Endothelial cell of umbilical vein (primary cell): ENCODE measurements at regions not wholly inside any gene's neighbourhood (a gene's known extent, or its start where the extent isn't known, plus 50 kb on each side); places are given as distances from the start of the nearest gene placed in this dataset.

ENCODE experiments used
- BruUV-seq: library from RNA; stranded (reverse); fragments of 400-500 nt; replicated peaks from 2 replicates; lab custom pipeline; 2021; lab: Mats Ljungman, UMichigan
- CTCF ChIA-PET: fragments of 300-600, 350-600 bp; sonication (Branson Sonifier 250); formaldehyde crosslinking; loops from one replicate; lab custom pipeline; 2021; ENCODE audit warnings: antibody characterized with exemption, inconsistent platforms; lab: Charles Lee
- POLR2A ChIA-PET: fragments of 300-600, 350-600 bp; sonication (Branson Sonifier 250); formaldehyde crosslinking; loops from one replicate; lab custom pipeline; 2021; ENCODE audit warnings: antibody characterized with exemption, inconsistent platforms; lab: Charles Lee
- DNase-seq: peaks from one replicate; pipeline ENCODE4 v3.0.0-alpha.2; 2011; ENCODE audit warnings: low read depth, low spot score
- FAIRE-seq: peaks from 2 replicates; lab custom pipeline; 2011; peaks lifted over from hg19 to GRCh38; lab: Jason Lieb, UNC
- H2AFZ ChIP-seq: 2 replicates; pipeline ENCODE4 v1.6.0; 2012; ENCODE audit warnings: low read depth, low read length, control low read depth, inconsistent platforms
- H3K27ac ChIP-seq: 2 replicates; pipeline ENCODE4 v1.5.1; 2011; ENCODE audit warnings: low read depth, mild to moderate bottlenecking, control low read depth, low read length, moderate library complexity; ENCODE audit not compliant: insufficient read depth
- H3K27me3 ChIP-seq, 2 experiments: 2 replicates each; pipeline versions ENCODE4 v1.6.0 to v1.6.1; 2011; ENCODE audit warnings: low read length in 2 of 2, mixed read lengths in 1 of 2; ENCODE audit not compliant: control insufficient read depth in 2 of 2, insufficient read depth in 2 of 2
- H3K36me3 ChIP-seq, 2 experiments: 2 replicates in 1 of 2; 3 replicates in 1 of 2; pipeline ENCODE4 v1.5.1; 2011; ENCODE audit warnings: low read length in 2 of 2, mild to moderate bottlenecking in 1 of 2, moderate library complexity in 1 of 2; ENCODE audit not compliant: control insufficient read depth in 2 of 2, insufficient read depth in 2 of 2; ENCODE audit errors: extremely low read depth in 1 of 2
- H3K4me1 ChIP-seq: 3 replicates; pipeline ENCODE4 v1.5.1; 2011; ENCODE audit warnings: mild to moderate bottlenecking, low read length; ENCODE audit not compliant: control insufficient read depth, insufficient read depth; ENCODE audit errors: extremely low read depth
- H3K4me2 ChIP-seq: 2 replicates; pipeline ENCODE4 v1.6.1; 2011; ENCODE audit warnings: low read length, control low read depth, mixed read lengths; ENCODE audit not compliant: insufficient read depth
- H3K4me3 ChIP-seq, 3 experiments: fragments of 200-600 bp in 1 of 3; sonication (generic), shearing (Covaris generic) in 1 of 3; replicated peaks in 1 of 3; 2 replicates each; pipeline ENCODE4 v1.5.1; 2011 to 2016; ENCODE audit warnings: control low read depth in 3 of 3, low read length in 3 of 3, mild to moderate bottlenecking in 2 of 3, inconsistent platforms in 1 of 3, low read depth in 1 of 3, moderate library complexity in 1 of 3; ENCODE audit not compliant: insufficient read depth in 1 of 3
- H3K79me2 ChIP-seq: 2 replicates; pipeline ENCODE4 v1.6.0; 2012; ENCODE audit warnings: low read length, inconsistent platforms; ENCODE audit not compliant: control insufficient read depth, insufficient read depth
- H3K9ac ChIP-seq: replicated peaks from 2 replicates; pipeline ENCODE3; 2011; ENCODE audit warnings: low read length, control low read depth; ENCODE audit not compliant: insufficient read depth; ENCODE audit errors: extremely low read depth
- H3K9me1 ChIP-seq: replicated peaks from 3 replicates; pipeline ENCODE4 v1.6.0; 2011; ENCODE audit warnings: mild to moderate bottlenecking, low read length; ENCODE audit not compliant: control insufficient read depth, insufficient read depth; ENCODE audit errors: extremely low read depth
- H3K9me3 ChIP-seq: replicated peaks from 2 replicates; pipeline ENCODE4 v1.5.1; 2012; ENCODE audit warnings: low read length, inconsistent platforms; ENCODE audit not compliant: control insufficient read depth, insufficient read depth
- H4K20me1 ChIP-seq: replicated peaks from 2 replicates; pipeline ENCODE3; 2011; ENCODE audit warnings: mild to moderate bottlenecking, low read length; ENCODE audit not compliant: control insufficient read depth, insufficient read depth; ENCODE audit errors: extremely low read depth
- EZH2 ChIP-seq: IDR thresholded peaks from 2 replicates; pipeline ENCODE4 v1.6.1; 2012; ENCODE audit warnings: borderline replicate concordance, low read depth, mild to moderate bottlenecking, moderate library complexity, low read length, inconsistent platforms; ENCODE audit not compliant: severe bottlenecking
- FOS ChIP-seq: IDR thresholded peaks from 2 replicates; pipeline ENCODE4 v1.6.1; 2011; ENCODE audit warnings: mild to moderate bottlenecking, low read length, moderate library complexity, borderline replicate concordance; ENCODE audit not compliant: insufficient read depth
- GATA2 ChIP-seq: IDR thresholded peaks from 2 replicates; pipeline ENCODE4 v1.7.0; 2011; ENCODE audit warnings: low read depth, mild to moderate bottlenecking, moderate library complexity, mixed read lengths, low read length; ENCODE audit not compliant: insufficient read length, insufficient read depth
- JUN ChIP-seq: IDR thresholded peaks from 2 replicates; pipeline ENCODE4 v1.6.1; 2011; ENCODE audit warnings: borderline replicate concordance, low read depth; ENCODE audit not compliant: insufficient read length, insufficient read depth
- MYC ChIP-seq: IDR thresholded peaks from one replicate; pipeline ENCODE4 v1.6.1; 2011; ENCODE audit warnings: mild to moderate bottlenecking, low read depth, low read length
- POLR2A ChIP-seq: IDR thresholded peaks from 2 replicates; pipeline ENCODE4 v1.6.1; 2012; ENCODE audit warnings: low read depth, mild to moderate bottlenecking, control low read depth, low read length
- POLR2AphosphoS5 ChIP-seq: IDR thresholded peaks from 2 replicates; pipeline ENCODE4 v1.6.1; 2012; ENCODE audit warnings: low read depth, mild to moderate bottlenecking, control low read depth, low read length, moderate library complexity; ENCODE audit not compliant: insufficient read depth
- dilution Hi-C: fragments of 300-500 bp; cut with MboI; formaldehyde crosslinking; loops from one replicate; pipeline ENCODE4 v1.15.0; 2019; ENCODE audit warnings: low sequenced_read_pairs; ENCODE audit not compliant: extremely low pct_ligation_motif_present
- intact Hi-C: fragments of 100-400 bp; cut with micrococcal nuclease; formaldehyde crosslinking; loops from one replicate; pipeline ENCODE4 v1.10.0; 2022
- TF ChIP-seq, protein P1 (sequence below): IDR thresholded peaks from 2 replicates; pipeline ENCODE4 v1.6.1; 2011; ENCODE audit not compliant: insufficient read depth, insufficient read length
- TF ChIP-seq, protein P2 (sequence below), 2 donors: IDR thresholded peaks; 1 replicate in 1 of 2; 2 replicates in 1 of 2; pipeline ENCODE4 v1.5.1; 2011; ENCODE audit warnings: low read length in 2 of 2, mild to moderate bottlenecking in 2 of 2, moderate library complexity in 2 of 2, control low read depth in 1 of 2, inconsistent platforms in 1 of 2, low read depth in 1 of 2; ENCODE audit not compliant: insufficient read depth in 1 of 2; ENCODE audit errors: extremely low read depth in 1 of 2

DNA sequence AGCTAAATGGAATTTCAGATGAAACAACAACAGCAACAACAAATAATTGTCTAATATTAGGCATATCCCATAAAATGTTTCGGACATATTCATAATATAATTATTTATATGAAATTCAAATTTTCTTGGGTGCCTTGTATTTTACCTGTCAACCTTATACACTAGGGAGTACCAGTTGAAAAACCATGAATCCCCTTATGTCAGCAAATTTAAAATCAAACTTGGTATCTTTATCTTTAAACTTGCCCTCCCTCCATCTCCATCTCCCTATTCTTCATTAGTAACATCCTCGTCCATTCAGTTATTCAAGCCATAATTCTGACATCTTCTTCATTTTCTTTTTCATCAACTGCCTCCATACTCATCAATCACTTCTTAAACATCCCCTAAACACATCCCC lies 974.5 kb upstream of the HS3ST1 start:
- FAIRE-seq (no peak), DNase-seq (no peak)
- no peak for TF ChIP-seq EZH2
- no peak for TF ChIP-seq FOS
- TF ChIP-seq POLR2A, result no peak
- no peak for TF ChIP-seq GATA2
- TF ChIP-seq MYC, result no peak
- TF ChIP-seq, protein P1, sequence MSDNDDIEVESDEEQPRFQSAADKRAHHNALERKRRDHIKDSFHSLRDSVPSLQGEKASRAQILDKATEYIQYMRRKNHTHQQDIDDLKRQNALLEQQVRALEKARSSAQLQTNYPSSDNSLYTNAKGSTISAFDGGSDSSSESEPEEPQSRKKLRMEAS, result no peak
- no peak for TF ChIP-seq POLR2AphosphoS5
- TF ChIP-seq, protein P2, sequence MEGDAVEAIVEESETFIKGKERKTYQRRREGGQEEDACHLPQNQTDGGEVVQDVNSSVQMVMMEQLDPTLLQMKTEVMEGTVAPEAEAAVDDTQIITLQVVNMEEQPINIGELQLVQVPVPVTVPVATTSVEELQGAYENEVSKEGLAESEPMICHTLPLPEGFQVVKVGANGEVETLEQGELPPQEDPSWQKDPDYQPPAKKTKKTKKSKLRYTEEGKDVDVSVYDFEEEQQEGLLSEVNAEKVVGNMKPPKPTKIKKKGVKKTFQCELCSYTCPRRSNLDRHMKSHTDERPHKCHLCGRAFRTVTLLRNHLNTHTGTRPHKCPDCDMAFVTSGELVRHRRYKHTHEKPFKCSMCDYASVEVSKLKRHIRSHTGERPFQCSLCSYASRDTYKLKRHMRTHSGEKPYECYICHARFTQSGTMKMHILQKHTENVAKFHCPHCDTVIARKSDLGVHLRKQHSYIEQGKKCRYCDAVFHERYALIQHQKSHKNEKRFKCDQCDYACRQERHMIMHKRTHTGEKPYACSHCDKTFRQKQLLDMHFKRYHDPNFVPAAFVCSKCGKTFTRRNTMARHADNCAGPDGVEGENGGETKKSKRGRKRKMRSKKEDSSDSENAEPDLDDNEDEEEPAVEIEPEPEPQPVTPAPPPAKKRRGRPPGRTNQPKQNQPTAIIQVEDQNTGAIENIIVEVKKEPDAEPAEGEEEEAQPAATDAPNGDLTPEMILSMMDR (IDR thresholded peaks at IDR 0.05; ENCODE audit: extremely low read depth in 1 of 2, insufficient read depth in 1 of 2, low read depth in 1 of 2, low read length in 2 of 2), result no peak
- no peak for TF ChIP-seq JUN
- no peak overlapping the region for H3K9ac ChIP-seq
- H3K36me3 ChIP-seq, result no peaks in the 10 kb centered on the region
- no peak overlapping the region for H2AFZ ChIP-seq
- BruUV-seq, result no TSS peak
- no peaks in the 10 kb centered on the region for H3K9me1 ChIP-seq
- no peak overlapping the region for H3K4me3 ChIP-seq
- H3K4me2 ChIP-seq, result no peak overlapping the region
- ChIA-PET CTCF (no interaction called here), POLR2A (no interaction called here)
- dilution Hi-C loops, result no loop called here
- H3K4me1 ChIP-seq, result no peaks in the 10 kb centered on the region
- no peaks in the 10 kb centered on the region for H4K20me1 ChIP-seq
- no peaks in the 10 kb centered on the region for H3K9me3 ChIP-seq
- no peak overlapping the region for H3K27ac ChIP-seq
- H3K79me2 ChIP-seq, result no peaks in the 10 kb centered on the region
- H3K27me3 ChIP-seq, result no peaks in the 10 kb centered on the region
- intact Hi-C loops, result no loop called here
